Karpas-422 (cell line): ENCODE measurements at regions not wholly inside any gene's neighbourhood (a gene's known extent, or its start where the extent isn't known, plus 50 kb on each side); places are given as distances from the start of the nearest gene placed in this dataset.

ENCODE experiments used
- DNase-seq: peaks from one replicate; pipeline ENCODE4 v3.0.0-alpha.2; 2015
- H2AFZ ChIP-seq: fragments of 200-600 bp; sonication (generic); 2 replicates; pipeline ENCODE4 v1.6.1; 2014; ENCODE audit warnings: antibody characterized with exemption, low read length, mixed read lengths
- H3K27ac ChIP-seq: fragments of 200-600 bp; sonication (generic); 2 replicates; pipeline ENCODE4 v1.5.1; 2014; ENCODE audit warnings: mild to moderate bottlenecking, low read length, moderate library complexity
- H3K27me3 ChIP-seq: fragments of 200-600 bp; sonication (generic); 2 replicates; pipeline ENCODE4 v1.6.1; 2014; ENCODE audit warnings: low read length, mixed read lengths
- H3K36me3 ChIP-seq: fragments of 200-600 bp; sonication (generic); 2 replicates; pipeline ENCODE4 v1.6.1; 2014; ENCODE audit warnings: low read length, mixed read lengths; ENCODE audit not compliant: insufficient read depth
- H3K4me1 ChIP-seq: fragments of 200-600 bp; sonication (generic); 2 replicates; pipeline ENCODE4 v1.6.1; 2014; ENCODE audit warnings: mild to moderate bottlenecking, low read length, mixed read lengths
- H3K4me2 ChIP-seq: fragments of 200-600 bp; sonication (generic); 2 replicates; pipeline ENCODE4 v1.6.1; 2014; ENCODE audit warnings: low read length, low read depth, mild to moderate bottlenecking; ENCODE audit not compliant: poor library complexity, severe bottlenecking
- H3K4me3 ChIP-seq: fragments of 200-600 bp; sonication (generic); 2 replicates; pipeline ENCODE4 v1.5.1; 2014; ENCODE audit warnings: mild to moderate bottlenecking, antibody characterized with exemption, low read length, mixed read lengths
- H3K79me2 ChIP-seq: fragments of 200-600 bp; sonication (generic); 2 replicates; pipeline ENCODE4 v1.6.1; 2014; ENCODE audit warnings: mild to moderate bottlenecking, low read length, mixed read lengths
- H3K9ac ChIP-seq: fragments of 200-600 bp; sonication (generic); 2 replicates; pipeline ENCODE4 v1.6.0; 2014; ENCODE audit warnings: low read length
- H3K9me2 ChIP-seq: fragments of 200-600 bp; sonication (generic), shearing (Covaris generic); replicated peaks from 2 replicates; pipeline ENCODE4 v1.6.0; 2014; ENCODE audit warnings: mild to moderate bottlenecking, low read length, moderate library complexity; ENCODE audit not compliant: insufficient read depth
- H3K9me3 ChIP-seq: fragments of 300-700, 200-600 bp; sonication (generic); 2 replicates; pipeline ENCODE4 v1.6.1; 2014; ENCODE audit warnings: low read length, mixed read lengths
- H4K20me1 ChIP-seq: fragments of 200-600 bp; sonication (generic); 2 replicates; pipeline ENCODE4 v1.6.1; 2014; ENCODE audit warnings: mild to moderate bottlenecking, antibody characterized with exemption, low read length, low read depth; ENCODE audit not compliant: insufficient read depth

- Histone ChIP-seq H3K4me2 (no peak overlapping the region), H3K9me3 (no peaks in the 10 kb centered on the region; the same call in 1 of the 2 replicates), H3K9me2 (no peaks in the 10 kb centered on the region), H2AFZ (no peak overlapping the region), H3K79me2 (no peaks in the 10 kb centered on the region), H3K4me3 (no peak overlapping the region), H3K9ac (no peak overlapping the region), H4K20me1 (no peaks in the 10 kb centered on the region), H3K36me3 (no peaks in the 10 kb centered on the region), H3K27ac (no peak overlapping the region), H3K27me3 (no peaks in the 10 kb centered on the region), H3K4me1 (no peaks in the 10 kb centered on the region)
- DNase-seq: no peak
Observed at GRCh38 chr21:20822666-20823065, 175.5 kb upstream of the NCAM2 start.

GRCh38 chr21:20852866-20853265, 145.3 kb upstream of the NCAM2 start:
- no peak overlapping the region for H2AFZ ChIP-seq
- no peaks in the 10 kb centered on the region for H4K20me1 ChIP-seq
- no peak overlapping the region for H3K9ac ChIP-seq
- H3K4me3 ChIP-seq: no peak overlapping the region
- no peaks in the 10 kb centered on the region for H3K9me2 ChIP-seq
- DNase-seq: no peak
- H3K27ac ChIP-seq: no peak overlapping the region
- no peaks in the 10 kb centered on the region for H3K9me3 ChIP-seq
- no peaks in the 10 kb centered on the region for H3K36me3 ChIP-seq
- H3K4me2 ChIP-seq: no peak overlapping the region
- no peaks in the 10 kb centered on the region for H3K79me2 ChIP-seq
- H3K27me3 ChIP-seq: no peaks in the 10 kb centered on the region
- no peaks in the 10 kb centered on the region for H3K4me1 ChIP-seq

GRCh38 chr21:20856926-20857325, 141.3 kb upstream of the NCAM2 start:
- Histone ChIP-seq H3K9me2 (no peaks in the 10 kb centered on the region), H3K4me1 (no peaks in the 10 kb centered on the region), H4K20me1 (no peaks in the 10 kb centered on the region), H3K4me2 (no peak overlapping the region), H2AFZ (no peak overlapping the region), H3K36me3 (no peaks in the 10 kb centered on the region), H3K79me2 (no peaks in the 10 kb centered on the region), H3K27me3 (no peaks in the 10 kb centered on the region), H3K4me3 (no peak overlapping the region), H3K9ac (no peak overlapping the region), H3K27ac (no peak overlapping the region), H3K9me3 (no peaks in the 10 kb centered on the region)
- no peak for DNase-seq

- Histone ChIP-seq H3K36me3 (no peaks in the 10 kb centered on the region), H3K4me3 (no peak overlapping the region), H3K27me3 (no peaks in the 10 kb centered on the region), H3K27ac (no peak overlapping the region), H3K9me2 (no peaks in the 10 kb centered on the region), H2AFZ (0 out of 2 replicates have a peak overlapping the region, but pooled peaks have one; percentile 17), H3K4me1 (no peaks in the 10 kb centered on the region), H3K4me2 (no peak overlapping the region), H3K9ac (no peak overlapping the region), H3K79me2 (no peaks in the 10 kb centered on the region), H4K20me1 (no peaks in the 10 kb centered on the region), H3K9me3 (no peaks in the 10 kb centered on the region)
- DNase-seq: no peak
Observed at GRCh38 chr21:20874202-20874601, 124.0 kb upstream of the NCAM2 start.

GRCh38 chr21:20875742-20876141, 122.5 kb upstream of the NCAM2 start:
- Histone ChIP-seq H3K9me2 (no peaks in the 10 kb centered on the region), H2AFZ (no peak overlapping the region), H4K20me1 (no peaks in the 10 kb centered on the region), H3K27ac (no peak overlapping the region), H3K4me2 (no peak overlapping the region), H3K27me3 (no peaks in the 10 kb centered on the region), H3K4me3 (no peak overlapping the region), H3K79me2 (no peaks in the 10 kb centered on the region), H3K9ac (no peak overlapping the region), H3K36me3 (no peaks in the 10 kb centered on the region), H3K9me3 (no peaks in the 10 kb centered on the region), H3K4me1 (no peaks in the 10 kb centered on the region)
- no peak for DNase-seq

- no peak overlapping the region for H3K4me3 ChIP-seq
- no peaks in the 10 kb centered on the region for H3K9me2 ChIP-seq
- no peak overlapping the region for H3K4me2 ChIP-seq
- no peak overlapping the region for H3K27ac ChIP-seq
- no peaks in the 10 kb centered on the region for H3K79me2 ChIP-seq
- no peaks in the 10 kb centered on the region for H3K9me3 ChIP-seq
- H2AFZ ChIP-seq: no peak overlapping the region
- no peak overlapping the region for H3K9ac ChIP-seq
- no peaks in the 10 kb centered on the region for H4K20me1 ChIP-seq
- peaks cover 10% of the 10 kb centered on the region for H3K4me1 ChIP-seq
- no peaks in the 10 kb centered on the region for H3K27me3 ChIP-seq
- no peak for DNase-seq
- H3K36me3 ChIP-seq: no peaks in the 10 kb centered on the region
Observed at GRCh38 chr21:20877976-20878375, 120.2 kb upstream of the NCAM2 start.

GRCh38 chr21:20882462-20883407, 115.5 kb upstream of the NCAM2 start:
- no peaks in the 10 kb centered on the region for H3K9me3 ChIP-seq
- no peaks in the 10 kb centered on the region for H3K9me2 ChIP-seq
- no peaks in the 10 kb centered on the region for H3K79me2 ChIP-seq
- DNase-seq: peak; percentile 74
- no peak overlapping the region for H3K27ac ChIP-seq
- peaks cover 15% of the 10 kb centered on the region for H3K4me1 ChIP-seq
- H2AFZ ChIP-seq: 0 out of 2 replicates have a peak overlapping the region, but pooled peaks have one; percentile 3
- no peak overlapping the region for H3K4me2 ChIP-seq
- no peaks in the 10 kb centered on the region for H3K27me3 ChIP-seq
- no peaks in the 10 kb centered on the region for H4K20me1 ChIP-seq
- no peak overlapping the region for H3K4me3 ChIP-seq
- no peaks in the 10 kb centered on the region for H3K36me3 ChIP-seq
- H3K9ac ChIP-seq: no peak overlapping the region

- H3K4me3 ChIP-seq: no peak overlapping the region
- H3K36me3 ChIP-seq: no peaks in the 10 kb centered on the region
- H3K9me3 ChIP-seq: no peaks in the 10 kb centered on the region
- 0 out of 2 replicates have a peak overlapping the region, but pooled peaks have one; percentile 3 for H2AFZ ChIP-seq
- H3K9me2 ChIP-seq: no peaks in the 10 kb centered on the region
- H3K27me3 ChIP-seq: no peaks in the 10 kb centered on the region
- no peak overlapping the region for H3K4me2 ChIP-seq
- no peak for DNase-seq
- no peaks in the 10 kb centered on the region for H3K79me2 ChIP-seq
- H3K9ac ChIP-seq: no peak overlapping the region
- no peak overlapping the region for H3K27ac ChIP-seq
- no peaks in the 10 kb centered on the region for H4K20me1 ChIP-seq
- H3K4me1 ChIP-seq: peaks cover 15% of the 10 kb centered on the region
Observed at GRCh38 chr21:20883408-20883800, 114.8 kb upstream of the NCAM2 start.
